HL-60 (cell line): ENCODE measurements at regions not wholly inside any gene's neighbourhood (a gene's known extent, or its start where the extent isn't known, plus 50 kb on each side); places are given as distances from the start of the nearest gene placed in this dataset.

Source experiments
- DNase-seq, 2 experiments: peaks; one replicate each; pipeline ENCODE4 v3.0.0-alpha.2; 2010 to 2020; ENCODE audit warnings: low read depth in 1 of 2, low spot score in 1 of 2
- H3K27ac ChIP-seq: fragments of 250-450 bp; sonication (Bioruptor Pico); replicated peaks from 2 replicates; pipeline ENCODE4 v1.5.1; 2020; ENCODE audit warnings: mild to moderate bottlenecking, moderate library complexity
- H3K27me3 ChIP-seq: fragments of 250-450 bp; sonication (Bioruptor Pico); 2 replicates; pipeline ENCODE4 v1.5.1; 2021; ENCODE audit warnings: mild to moderate bottlenecking, moderate library complexity; ENCODE audit not compliant: insufficient read depth, poor library complexity, severe bottlenecking
- H3K4me3 ChIP-seq: replicated peaks from 2 replicates; pipeline ENCODE4 v1.5.1; 2011; ENCODE audit warnings: mild to moderate bottlenecking, control low read depth, low read length; ENCODE audit not compliant: insufficient read depth
- GABPA ChIP-seq: IDR thresholded peaks from 2 replicates; pipeline ENCODE4 v1.6.1; 2012; ENCODE audit warnings: low read depth
- POLR2AphosphoS5 ChIP-seq: IDR thresholded peaks from 2 replicates; pipeline ENCODE4 v1.6.1; 2012; ENCODE audit warnings: low read depth
- REST ChIP-seq: IDR thresholded peaks from 2 replicates; pipeline ENCODE4 v1.6.1; 2012; ENCODE audit warnings: low read depth; ENCODE audit not compliant: insufficient replicate concordance
- SPI1 ChIP-seq: IDR thresholded peaks from 2 replicates; pipeline ENCODE4 v1.6.1; 2012; ENCODE audit warnings: low read depth, mild to moderate bottlenecking, borderline replicate concordance
- TF ChIP-seq, protein P1 (sequence below): IDR thresholded peaks from one replicate; pipeline ENCODE4 v1.5.1; 2011; ENCODE audit warnings: low read length, control low read depth, inconsistent platforms; ENCODE audit not compliant: insufficient read depth

GRCh38 chr2:217181512-217181911 lies 321.6 kb upstream of the TNP1 start:
- TF ChIP-seq GABPA (no peak), REST (no peak), SPI1 (no peak), POLR2AphosphoS5 (no peak)
- TF ChIP-seq, protein P1, sequence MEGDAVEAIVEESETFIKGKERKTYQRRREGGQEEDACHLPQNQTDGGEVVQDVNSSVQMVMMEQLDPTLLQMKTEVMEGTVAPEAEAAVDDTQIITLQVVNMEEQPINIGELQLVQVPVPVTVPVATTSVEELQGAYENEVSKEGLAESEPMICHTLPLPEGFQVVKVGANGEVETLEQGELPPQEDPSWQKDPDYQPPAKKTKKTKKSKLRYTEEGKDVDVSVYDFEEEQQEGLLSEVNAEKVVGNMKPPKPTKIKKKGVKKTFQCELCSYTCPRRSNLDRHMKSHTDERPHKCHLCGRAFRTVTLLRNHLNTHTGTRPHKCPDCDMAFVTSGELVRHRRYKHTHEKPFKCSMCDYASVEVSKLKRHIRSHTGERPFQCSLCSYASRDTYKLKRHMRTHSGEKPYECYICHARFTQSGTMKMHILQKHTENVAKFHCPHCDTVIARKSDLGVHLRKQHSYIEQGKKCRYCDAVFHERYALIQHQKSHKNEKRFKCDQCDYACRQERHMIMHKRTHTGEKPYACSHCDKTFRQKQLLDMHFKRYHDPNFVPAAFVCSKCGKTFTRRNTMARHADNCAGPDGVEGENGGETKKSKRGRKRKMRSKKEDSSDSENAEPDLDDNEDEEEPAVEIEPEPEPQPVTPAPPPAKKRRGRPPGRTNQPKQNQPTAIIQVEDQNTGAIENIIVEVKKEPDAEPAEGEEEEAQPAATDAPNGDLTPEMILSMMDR: no peak
- Histone ChIP-seq H3K27me3 (no peaks in the 10 kb centered on the region), H3K4me3 (no peak overlapping the region), H3K27ac (no peak overlapping the region)
- DNase-seq: no peak

DNA sequence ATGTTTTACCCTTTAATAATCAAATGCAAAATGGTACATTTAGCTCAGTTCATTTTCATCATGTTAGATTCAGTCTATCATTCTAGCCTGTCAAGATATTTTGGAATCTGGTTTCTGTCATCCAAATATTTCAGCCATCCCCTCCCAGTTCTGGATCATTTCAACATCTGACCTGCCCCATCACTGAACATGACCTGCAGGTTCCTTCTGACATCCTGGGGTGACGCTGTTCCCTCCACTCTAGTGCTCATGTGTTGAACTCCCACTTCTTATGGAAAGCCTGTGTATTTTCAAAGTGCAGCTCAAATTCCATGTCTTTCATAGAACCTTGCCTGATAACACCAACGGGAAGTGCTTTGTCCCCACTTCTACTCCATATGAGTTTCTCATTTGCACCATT lies 320.0 kb upstream of the TNP1 start:
- H3K27me3 ChIP-seq: no peaks in the 10 kb centered on the region
- no peak for DNase-seq
- TF ChIP-seq POLR2AphosphoS5 (no peak), REST (no peak), GABPA (no peak), SPI1 (no peak)
- TF ChIP-seq, protein P1: no peak
- no peak overlapping the region for H3K4me3 ChIP-seq
- H3K27ac ChIP-seq: no peak overlapping the region

GRCh38 chr2:217178341-217178740 lies 318.5 kb upstream of the TNP1 start:
- no peak for TF ChIP-seq SPI1
- TF ChIP-seq GABPA: no peak
- TF ChIP-seq, protein P1: no peak
- TF ChIP-seq POLR2AphosphoS5: no peak
- no peak for TF ChIP-seq REST
- no peak overlapping the region for H3K27ac ChIP-seq
- DNase-seq: no peak
- H3K4me3 ChIP-seq: no peak overlapping the region
- H3K27me3 ChIP-seq: no peaks in the 10 kb centered on the region
